Upper lobe of left lung (tissue), 6 donors: ENCODE measurements at regions not wholly inside any gene's neighbourhood (a gene's known extent, or its start where the extent isn't known, plus 50 kb on each side); places are given as distances from the start of the nearest gene placed in this dataset.

Source experiments
- ATAC-seq, 2 donors: fragments of 200-7000 bp; cut with Tn5 transposase; one replicate each; pipeline ENCODE4 v1.9.1; 2022; ENCODE audit warnings: mild to moderate bottlenecking in 2 of 2, moderate library complexity in 2 of 2; ENCODE audit not compliant: low FRiP score in 2 of 2
- DNase-seq, 2 donors: peaks; one replicate each; pipeline ENCODE4 v3.0.0-alpha.2; 2019 to 2020
- H3K27ac ChIP-seq, 4 donors: fragments of 200-600 bp; sonication (generic); one replicate each; pipeline ENCODE4 v1.5.1; 2016 to 2019
- H3K27me3 ChIP-seq, 4 donors: fragments of 200-600 bp; sonication (generic); one replicate each; pipeline ENCODE4 v1.5.1; 2017 to 2019
- H3K36me3 ChIP-seq, 4 donors: fragments of 200-600 bp; sonication (generic); one replicate each; pipeline ENCODE4 v1.5.1; 2016 to 2019
- H3K4me1 ChIP-seq, 4 donors: fragments of 200-600 bp; sonication (generic); one replicate each; pipeline ENCODE4 v1.5.1; 2018 to 2019
- H3K4me3 ChIP-seq, 4 donors: fragments of 200-600 bp; sonication (generic); one replicate each; pipeline ENCODE4 v1.5.1; 2017 to 2019; ENCODE audit warnings: mild to moderate bottlenecking in 2 of 4, moderate library complexity in 1 of 4
- H3K9me3 ChIP-seq, 4 donors: fragments of 200-600 bp; sonication (generic); one replicate each; pipeline ENCODE4 v1.5.1; 2018 to 2019
- CTCF ChIP-seq, 6 experiments: fragments of 450-650 bp in 4 of 6; fragments of 200-600 bp in 2 of 6; sonication (generic) in 2 of 6; IDR thresholded peaks; one replicate each; pipeline ENCODE4 v1.5.1; 2016 to 2019; ENCODE audit warnings: antibody characterized with exemption in 6 of 6
- EP300 ChIP-seq, 4 donors: sonication (generic); formaldehyde crosslinking; IDR thresholded peaks; one replicate each; pipeline ENCODE4 v1.5.1; 2017; ENCODE audit warnings: antibody characterized with exemption in 4 of 4, control low read depth in 2 of 4
- POLR2A ChIP-seq, 4 donors: fragments of 450-650 bp; IDR thresholded peaks; one replicate each; pipeline ENCODE4 v1.5.1; 2016 to 2017; ENCODE audit warnings: antibody characterized with exemption in 4 of 4, mild to moderate bottlenecking in 2 of 4
- POLR2AphosphoS5 ChIP-seq, 2 donors: sonication (generic); formaldehyde crosslinking; IDR thresholded peaks; one replicate each; pipeline ENCODE4 v1.5.1; 2017; ENCODE audit warnings: antibody characterized with exemption in 2 of 2
- WGBS, 2 donors: methylation state at CpG; one replicate each; pipeline ENCODE4 v1.1.5; 2017 to 2018; 5-methylcytosine and 5-hydroxymethylcytosine counted together
- donor health status: DM: no; HTN: no; CAD: no; lungs with moderate emphysema.
- donor health status: DM: no; HTN: yes; CAD: no; lungs with severe emphysema.

DNA sequence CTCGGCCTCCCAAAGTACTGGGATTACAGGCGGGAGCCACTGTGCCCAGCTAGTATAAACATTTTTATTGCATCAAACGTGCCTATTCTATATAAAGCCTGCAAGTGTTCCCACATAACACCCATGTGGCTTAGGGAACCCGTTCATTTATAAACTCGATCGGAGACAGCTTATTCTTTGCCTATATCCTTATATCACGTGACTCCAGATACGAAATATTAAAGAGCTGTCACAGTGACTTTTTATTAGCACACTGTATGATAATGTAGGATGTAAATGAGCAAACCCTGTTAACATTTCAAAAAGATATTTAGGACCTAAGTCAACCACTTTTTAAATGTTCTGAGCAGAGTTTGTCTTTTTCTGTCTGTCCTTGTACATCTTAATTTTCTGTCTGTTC is 642.9 kb upstream of the ADARB2 start:
- H3K4me1 ChIP-seq = no peaks in the 10 kb centered on the region
- DNase-seq (no peak), ATAC-seq (no peak)
- H3K4me3 ChIP-seq = no peak overlapping the region
- H3K27ac ChIP-seq = no peak overlapping the region
- no peaks in the 10 kb centered on the region for H3K27me3 ChIP-seq
- no peaks in the 10 kb centered on the region for H3K9me3 ChIP-seq
- WGBS, 2 donors = 85 to 88% methylated on average over 8 of the region's 8 CpGs
- TF ChIP-seq EP300 (IDR thresholded peaks at IDR 0.05) = no peak
- no peak for TF ChIP-seq POLR2A (IDR thresholded peaks at IDR 0.05)
- H3K36me3 ChIP-seq = no peaks in the 10 kb centered on the region

GRCh38 chr10:2367083-2367482 is 629.8 kb upstream of the ADARB2 start:
- no peak for ATAC-seq
- Histone ChIP-seq H3K27ac (no peak overlapping the region), H3K27me3 (no peaks in the 10 kb centered on the region), H3K9me3 (peaks cover 0 to 6% (median 0%) of the 10 kb centered on the region in 4 donors), H3K4me1 (no peaks in the 10 kb centered on the region), H3K36me3 (no peaks in the 10 kb centered on the region), H3K4me3 (no peak overlapping the region)
- no peak for DNase-seq
- TF ChIP-seq EP300 (IDR thresholded peaks at IDR 0.05) (no peak), POLR2A (IDR thresholded peaks at IDR 0.05) (no peak), POLR2AphosphoS5 (IDR thresholded peaks at IDR 0.05) (no peak), CTCF (IDR thresholded peaks at IDR 0.05) (no peak)
- 81 to 91% methylated on average over 5 of the region's 5 CpGs for WGBS, 2 donors

DNA sequence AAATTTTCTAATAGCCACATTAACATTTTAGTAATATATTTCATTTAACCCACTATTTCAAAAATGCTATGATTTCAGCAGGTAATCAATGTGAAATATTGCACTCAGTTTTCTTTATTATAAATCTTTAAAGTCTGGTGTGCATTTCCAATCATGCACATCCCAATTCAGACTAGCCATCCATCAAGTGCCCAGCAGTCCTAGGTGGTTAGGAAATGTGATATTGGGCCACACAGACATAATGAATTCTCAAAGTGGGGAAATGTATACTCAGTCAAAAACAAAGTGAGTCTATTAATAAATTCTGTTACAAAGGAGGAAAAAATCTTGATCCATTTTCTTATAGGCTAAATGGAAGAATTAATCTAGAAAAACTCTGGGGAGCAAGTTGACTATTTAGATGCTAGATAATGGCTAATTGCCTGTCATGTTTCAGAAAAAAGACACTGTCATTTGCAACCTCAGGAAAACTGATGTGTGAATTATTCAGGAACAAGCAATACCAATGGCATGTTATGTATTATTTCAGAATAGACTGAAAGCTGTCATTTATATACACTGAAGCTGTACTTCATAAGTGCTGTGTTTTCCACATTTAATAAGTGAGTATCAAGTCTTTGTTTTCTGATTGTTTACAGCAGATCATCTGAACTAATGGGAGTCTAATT is 629.1 kb upstream of the ADARB2 start:
- TF ChIP-seq CTCF (IDR thresholded peaks at IDR 0.05) (no peak), POLR2AphosphoS5 (IDR thresholded peaks at IDR 0.05) (no peak)
- DNase-seq (no peak), ATAC-seq (no peak)
- H3K9me3 ChIP-seq = peaks cover 0 to 6% (median 0%) of the 10 kb centered on the region in 4 donors
- no peaks in the 10 kb centered on the region for H3K4me1 ChIP-seq
- H3K27me3 ChIP-seq = no peaks in the 10 kb centered on the region
- no peaks in the 10 kb centered on the region for H3K36me3 ChIP-seq
- no peak overlapping the region for H3K4me3 ChIP-seq
- no peak overlapping the region for H3K27ac ChIP-seq

DNA sequence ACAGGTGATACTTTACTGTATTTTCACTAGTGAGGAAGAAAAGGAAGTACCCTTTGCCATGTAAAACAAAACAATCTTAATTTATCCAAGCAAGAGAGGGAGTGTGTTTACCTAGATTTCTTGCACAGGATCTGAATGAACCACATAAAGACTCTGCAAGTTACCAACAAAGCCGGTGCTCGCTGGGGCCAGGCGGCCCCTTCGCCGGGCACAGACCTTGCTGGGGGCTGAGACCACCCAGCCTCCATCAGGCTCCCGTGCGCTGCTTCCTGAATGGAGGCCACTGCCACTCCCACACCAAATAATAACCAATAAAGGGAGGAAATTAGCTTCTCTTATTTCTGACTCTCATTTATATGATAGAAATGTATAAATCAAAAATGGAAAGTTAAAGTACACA is 625.0 kb upstream of the ADARB2 start:
- Histone ChIP-seq H3K36me3 (no peaks in the 10 kb centered on the region), H3K27ac (no peak overlapping the region), H3K27me3 (no peaks in the 10 kb centered on the region), H3K9me3 (no peaks in the 10 kb centered on the region), H3K4me3 (no peak overlapping the region), H3K4me1 (no peaks in the 10 kb centered on the region)
- ATAC-seq (no peak), DNase-seq (peak in 1 of 2 donors; percentile 60)
- TF ChIP-seq EP300 (IDR thresholded peaks at IDR 0.05) (no peak), CTCF (IDR thresholded peaks at IDR 0.05) (no peak), POLR2A (IDR thresholded peaks at IDR 0.05) (no peak), POLR2AphosphoS5 (IDR thresholded peaks at IDR 0.05) (no peak)
- 73 to 80% methylated on average over 7 of the region's 7 CpGs for WGBS, 2 donors

DNA sequence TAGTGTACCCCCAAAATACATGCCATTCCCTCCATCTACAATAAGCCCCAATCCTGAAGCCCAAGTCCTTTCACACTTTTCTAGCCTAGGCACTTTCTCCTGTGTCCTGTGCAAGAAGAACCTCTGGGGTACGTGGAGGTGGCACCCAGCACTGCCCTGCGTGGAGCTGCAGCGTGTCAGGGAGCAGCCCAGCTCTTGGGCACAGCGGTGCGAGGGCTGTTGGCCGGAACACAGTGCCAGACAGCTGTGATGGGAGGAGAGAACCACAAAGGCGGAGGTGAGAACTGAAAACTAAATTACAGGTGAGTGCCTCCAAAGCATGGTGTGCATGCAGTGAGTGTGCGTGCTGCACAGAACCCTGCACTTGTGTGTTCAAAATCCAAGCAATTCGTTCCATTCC is 621.3 kb upstream of the ADARB2 start:
- ATAC-seq (peak in 1 of 2 donors; percentile 40), DNase-seq (peak in 1 of 2 donors; percentile 52)
- H3K4me1 ChIP-seq = no peaks in the 10 kb centered on the region

GRCh38 chr10:2356670-2357069 is 619.3 kb upstream of the ADARB2 start:
- Histone ChIP-seq H3K27me3 (no peaks in the 10 kb centered on the region), H3K27ac (no peak overlapping the region), H3K4me3 (no peak overlapping the region), H3K4me1 (no peaks in the 10 kb centered on the region), H3K9me3 (no peaks in the 10 kb centered on the region), H3K36me3 (no peaks in the 10 kb centered on the region)
- TF ChIP-seq POLR2A (IDR thresholded peaks at IDR 0.05) (no peak), CTCF (IDR thresholded peaks at IDR 0.05) (no peak), POLR2AphosphoS5 (IDR thresholded peaks at IDR 0.05) (no peak), EP300 (IDR thresholded peaks at IDR 0.05) (no peak)
- ATAC-seq = no peak
- DNase-seq = no peak
- WGBS, 2 donors = 93 to 96% methylated on average over 7 of the region's 7 CpGs

More for the DNA sequence above, 621.3 kb upstream of the ADARB2 start:
- Histone ChIP-seq H3K4me3 (no peak overlapping the region), H3K9me3 (no peaks in the 10 kb centered on the region), H3K27me3 (no peaks in the 10 kb centered on the region), H3K27ac (no peak overlapping the region), H3K36me3 (no peaks in the 10 kb centered on the region)
- 78 to 91% methylated on average over 9 of the region's 9 CpGs for WGBS, 2 donors
- TF ChIP-seq EP300 (IDR thresholded peaks at IDR 0.05) = no peak
